Endothelial cell of umbilical vein (primary cell): ENCODE measurements at regions not wholly inside any gene's neighbourhood (a gene's known extent, or its start where the extent isn't known, plus 50 kb on each side); places are given as distances from the start of the nearest gene placed in this dataset.

Experiments
- BruUV-seq: library from RNA; stranded (reverse); fragments of 400-500 nt; replicated peaks from 2 replicates; lab custom pipeline; 2021; lab: Mats Ljungman, UMichigan
- CTCF ChIA-PET: fragments of 300-600, 350-600 bp; sonication (Branson Sonifier 250); formaldehyde crosslinking; loops from one replicate; lab custom pipeline; 2021; ENCODE audit warnings: antibody characterized with exemption, inconsistent platforms; lab: Charles Lee
- POLR2A ChIA-PET: fragments of 300-600, 350-600 bp; sonication (Branson Sonifier 250); formaldehyde crosslinking; loops from one replicate; lab custom pipeline; 2021; ENCODE audit warnings: antibody characterized with exemption, inconsistent platforms; lab: Charles Lee
- DNase-seq: peaks from one replicate; pipeline ENCODE4 v3.0.0-alpha.2; 2011; ENCODE audit warnings: low read depth, low spot score
- FAIRE-seq: peaks from 2 replicates; lab custom pipeline; 2011; peaks lifted over from hg19 to GRCh38; lab: Jason Lieb, UNC
- H2AFZ ChIP-seq: 2 replicates; pipeline ENCODE4 v1.6.0; 2012; ENCODE audit warnings: low read depth, low read length, control low read depth, inconsistent platforms
- H3K27ac ChIP-seq: 2 replicates; pipeline ENCODE4 v1.5.1; 2011; ENCODE audit warnings: low read depth, mild to moderate bottlenecking, control low read depth, low read length, moderate library complexity; ENCODE audit not compliant: insufficient read depth
- H3K27me3 ChIP-seq, 2 experiments: 2 replicates each; pipeline versions ENCODE4 v1.6.0 to v1.6.1; 2011; ENCODE audit warnings: low read length in 2 of 2, mixed read lengths in 1 of 2; ENCODE audit not compliant: control insufficient read depth in 2 of 2, insufficient read depth in 2 of 2
- H3K36me3 ChIP-seq, 2 experiments: 2 replicates in 1 of 2; 3 replicates in 1 of 2; pipeline ENCODE4 v1.5.1; 2011; ENCODE audit warnings: low read length in 2 of 2, mild to moderate bottlenecking in 1 of 2, moderate library complexity in 1 of 2; ENCODE audit not compliant: control insufficient read depth in 2 of 2, insufficient read depth in 2 of 2; ENCODE audit errors: extremely low read depth in 1 of 2
- H3K4me1 ChIP-seq: 3 replicates; pipeline ENCODE4 v1.5.1; 2011; ENCODE audit warnings: mild to moderate bottlenecking, low read length; ENCODE audit not compliant: control insufficient read depth, insufficient read depth; ENCODE audit errors: extremely low read depth
- H3K4me2 ChIP-seq: 2 replicates; pipeline ENCODE4 v1.6.1; 2011; ENCODE audit warnings: low read length, control low read depth, mixed read lengths; ENCODE audit not compliant: insufficient read depth
- H3K4me3 ChIP-seq, 3 experiments: fragments of 200-600 bp in 1 of 3; sonication (generic), shearing (Covaris generic) in 1 of 3; replicated peaks in 1 of 3; 2 replicates each; pipeline ENCODE4 v1.5.1; 2011 to 2016; ENCODE audit warnings: control low read depth in 3 of 3, low read length in 3 of 3, mild to moderate bottlenecking in 2 of 3, inconsistent platforms in 1 of 3, low read depth in 1 of 3, moderate library complexity in 1 of 3; ENCODE audit not compliant: insufficient read depth in 1 of 3
- H3K79me2 ChIP-seq: 2 replicates; pipeline ENCODE4 v1.6.0; 2012; ENCODE audit warnings: low read length, inconsistent platforms; ENCODE audit not compliant: control insufficient read depth, insufficient read depth
- H3K9ac ChIP-seq: replicated peaks from 2 replicates; pipeline ENCODE3; 2011; ENCODE audit warnings: low read length, control low read depth; ENCODE audit not compliant: insufficient read depth; ENCODE audit errors: extremely low read depth
- H3K9me1 ChIP-seq: replicated peaks from 3 replicates; pipeline ENCODE4 v1.6.0; 2011; ENCODE audit warnings: mild to moderate bottlenecking, low read length; ENCODE audit not compliant: control insufficient read depth, insufficient read depth; ENCODE audit errors: extremely low read depth
- H3K9me3 ChIP-seq: replicated peaks from 2 replicates; pipeline ENCODE4 v1.5.1; 2012; ENCODE audit warnings: low read length, inconsistent platforms; ENCODE audit not compliant: control insufficient read depth, insufficient read depth
- H4K20me1 ChIP-seq: replicated peaks from 2 replicates; pipeline ENCODE3; 2011; ENCODE audit warnings: mild to moderate bottlenecking, low read length; ENCODE audit not compliant: control insufficient read depth, insufficient read depth; ENCODE audit errors: extremely low read depth
- CTCF ChIP-seq, 2 donors: IDR thresholded peaks; 1 replicate in 1 of 2; 2 replicates in 1 of 2; pipeline ENCODE4 v1.5.1; 2011; ENCODE audit warnings: low read length in 2 of 2, mild to moderate bottlenecking in 2 of 2, moderate library complexity in 2 of 2, control low read depth in 1 of 2, inconsistent platforms in 1 of 2, low read depth in 1 of 2; ENCODE audit not compliant: insufficient read depth in 1 of 2; ENCODE audit errors: extremely low read depth in 1 of 2
- EZH2 ChIP-seq: IDR thresholded peaks from 2 replicates; pipeline ENCODE4 v1.6.1; 2012; ENCODE audit warnings: borderline replicate concordance, low read depth, mild to moderate bottlenecking, moderate library complexity, low read length, inconsistent platforms; ENCODE audit not compliant: severe bottlenecking
- FOS ChIP-seq: IDR thresholded peaks from 2 replicates; pipeline ENCODE4 v1.6.1; 2011; ENCODE audit warnings: mild to moderate bottlenecking, low read length, moderate library complexity, borderline replicate concordance; ENCODE audit not compliant: insufficient read depth
- GATA2 ChIP-seq: IDR thresholded peaks from 2 replicates; pipeline ENCODE4 v1.7.0; 2011; ENCODE audit warnings: low read depth, mild to moderate bottlenecking, moderate library complexity, mixed read lengths, low read length; ENCODE audit not compliant: insufficient read length, insufficient read depth
- JUN ChIP-seq: IDR thresholded peaks from 2 replicates; pipeline ENCODE4 v1.6.1; 2011; ENCODE audit warnings: borderline replicate concordance, low read depth; ENCODE audit not compliant: insufficient read length, insufficient read depth
- MYC ChIP-seq: IDR thresholded peaks from one replicate; pipeline ENCODE4 v1.6.1; 2011; ENCODE audit warnings: mild to moderate bottlenecking, low read depth, low read length
- POLR2A ChIP-seq: IDR thresholded peaks from 2 replicates; pipeline ENCODE4 v1.6.1; 2012; ENCODE audit warnings: low read depth, mild to moderate bottlenecking, control low read depth, low read length
- POLR2AphosphoS5 ChIP-seq: IDR thresholded peaks from 2 replicates; pipeline ENCODE4 v1.6.1; 2012; ENCODE audit warnings: low read depth, mild to moderate bottlenecking, control low read depth, low read length, moderate library complexity; ENCODE audit not compliant: insufficient read depth
- dilution Hi-C: fragments of 300-500 bp; cut with MboI; formaldehyde crosslinking; loops from one replicate; pipeline ENCODE4 v1.15.0; 2019; ENCODE audit warnings: low sequenced_read_pairs; ENCODE audit not compliant: extremely low pct_ligation_motif_present
- intact Hi-C: fragments of 100-400 bp; cut with micrococcal nuclease; formaldehyde crosslinking; loops from one replicate; pipeline ENCODE4 v1.10.0; 2022
- TF ChIP-seq, protein P1 (sequence below): IDR thresholded peaks from 2 replicates; pipeline ENCODE4 v1.6.1; 2011; ENCODE audit not compliant: insufficient read depth, insufficient read length

- POLR2A ChIA-PET: no interaction called here
- Histone ChIP-seq H3K9me1 (peaks cover 4% of the 10 kb centered on the region), H3K9me3 (no peaks in the 10 kb centered on the region), H3K27me3 (no peaks in the 10 kb centered on the region), H3K36me3 (no peaks in the 10 kb centered on the region), H3K4me2 (no peak overlapping the region), H3K9ac (no peak overlapping the region), H2AFZ (no peak overlapping the region), H3K27ac (no peak overlapping the region), H3K4me3 (no peak overlapping the region), H3K79me2 (no peaks in the 10 kb centered on the region), H3K4me1 (no peaks in the 10 kb centered on the region), H4K20me1 (no peaks in the 10 kb centered on the region)
- FAIRE-seq (no peak), DNase-seq (no peak)
- CTCF ChIA-PET: interaction anchor here (1.5 kb wide), 1 partner anchor 14 kb away, joined by 4 read pairs; no protein-coding TSS in a partner anchor
- intact Hi-C loops: no loop called here
- dilution Hi-C loops: no loop called here
- no TSS peak for BruUV-seq
- no peak for TF ChIP-seq CTCF (IDR thresholded peaks at IDR 0.05; ENCODE audit: extremely low read depth in 1 of 2, insufficient read depth in 1 of 2, low read depth in 1 of 2, low read length in 2 of 2)
- no peak for TF ChIP-seq EZH2
- TF ChIP-seq POLR2A: no peak
- TF ChIP-seq, protein P1, sequence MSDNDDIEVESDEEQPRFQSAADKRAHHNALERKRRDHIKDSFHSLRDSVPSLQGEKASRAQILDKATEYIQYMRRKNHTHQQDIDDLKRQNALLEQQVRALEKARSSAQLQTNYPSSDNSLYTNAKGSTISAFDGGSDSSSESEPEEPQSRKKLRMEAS: no peak
- TF ChIP-seq FOS: no peak
- TF ChIP-seq MYC: no peak
- no peak for TF ChIP-seq GATA2
- no peak for TF ChIP-seq JUN
- no peak for TF ChIP-seq POLR2AphosphoS5
These were observed 182.2 kb upstream of the USP15 start for GRCh38 chr12:62078020-62078419.
